Spinal cord (tissue), 9 donors: ENCODE measurements at regions not wholly inside any gene's neighbourhood (a gene's known extent, or its start where the extent isn't known, plus 50 kb on each side); places are given as distances from the start of the nearest gene placed in this dataset.

Experiments used
- DNase-seq, 6 donors: peaks; one replicate each; pipeline versions ENCODE4 v3.0.0 to v3.0.0-alpha.2; 2013 to 2015; ENCODE audit warnings: low spot score in 6 of 6, low read depth in 4 of 6
- H3K27ac ChIP-seq: one replicate; pipeline ENCODE4 v1.5.1; 2013; ENCODE audit warnings: low read depth, low read length, control low read depth
- H3K27me3 ChIP-seq: one replicate; pipeline ENCODE4 v1.6.1; 2013; ENCODE audit warnings: low read length; ENCODE audit not compliant: control insufficient read depth, insufficient read depth
- H3K36me3 ChIP-seq: one replicate; pipeline ENCODE4 v1.6.1; 2013; ENCODE audit warnings: low read length; ENCODE audit not compliant: control insufficient read depth, insufficient read depth
- H3K4me1 ChIP-seq: one replicate; pipeline ENCODE4 v1.6.1; 2013; ENCODE audit warnings: low read length; ENCODE audit not compliant: control insufficient read depth, insufficient read depth
- H3K4me3 ChIP-seq: one replicate; pipeline ENCODE4 v1.5.1; 2013; ENCODE audit warnings: low read depth, low read length, control low read depth
- H3K9me3 ChIP-seq: one replicate; pipeline ENCODE4 v1.6.1; 2013; ENCODE audit warnings: low read length; ENCODE audit not compliant: control insufficient read depth, insufficient read depth
- WGBS: methylation state at CpG from one replicate; pipeline ENCODE4 v1.1.5; 2013; ENCODE audit warnings: missing lambda C conversion rate; ENCODE audit not compliant: insufficient coverage; 5-methylcytosine and 5-hydroxymethylcytosine counted together
- donor health status: healthy.

GRCh38 chr12:84756961-84757360, 155.6 kb downstream of the SLC6A15 start:
- no peak for DNase-seq
- Histone ChIP-seq H3K4me1 (no peaks in the 10 kb centered on the region), H3K9me3 (no peaks in the 10 kb centered on the region), H3K27me3 (no peaks in the 10 kb centered on the region), H3K36me3 (no peaks in the 10 kb centered on the region), H3K4me3 (no peak overlapping the region), H3K27ac (no peak overlapping the region)

GRCh38 chr12:84745127-84745526, 167.5 kb downstream of the SLC6A15 start:
- Histone ChIP-seq H3K4me3 (no peak overlapping the region), H3K4me1 (no peaks in the 10 kb centered on the region), H3K36me3 (no peaks in the 10 kb centered on the region), H3K27ac (no peak overlapping the region), H3K9me3 (no peaks in the 10 kb centered on the region), H3K27me3 (no peaks in the 10 kb centered on the region)
- 100% methylated on average over 1 of the region's 3 CpGs for WGBS
- DNase-seq: no peak

- no peaks in the 10 kb centered on the region for H3K27me3 ChIP-seq
These were observed 170.9 kb downstream of the SLC6A15 start for GRCh38 chr12:84741692-84742091.

GRCh38 chr12:84741031-84741430, 171.6 kb downstream of the SLC6A15 start:
- Histone ChIP-seq H3K4me3 (no peak overlapping the region), H3K27ac (no peak overlapping the region), H3K9me3 (no peaks in the 10 kb centered on the region), H3K4me1 (no peaks in the 10 kb centered on the region), H3K27me3 (no peaks in the 10 kb centered on the region), H3K36me3 (no peaks in the 10 kb centered on the region)
- DNase-seq: peak in 1 of 6 donors; percentile 47
- no CpG with 5 or more reads among the region's 1 CpG for WGBS

More at GRCh38 chr12:84741692-84742091, 170.9 kb downstream of the SLC6A15 start:
- Histone ChIP-seq H3K4me3 (no peak overlapping the region), H3K9me3 (no peaks in the 10 kb centered on the region), H3K27ac (no peak overlapping the region), H3K4me1 (no peaks in the 10 kb centered on the region), H3K36me3 (no peaks in the 10 kb centered on the region)
- 33% methylated on average over 1 of the region's 3 CpGs for WGBS
- DNase-seq: peak in 1 of 6 donors; percentile 32

- DNase-seq: no peak
- Histone ChIP-seq H3K36me3 (no peaks in the 10 kb centered on the region), H3K4me1 (no peaks in the 10 kb centered on the region), H3K27ac (no peak overlapping the region), H3K9me3 (no peaks in the 10 kb centered on the region), H3K27me3 (no peaks in the 10 kb centered on the region), H3K4me3 (no peak overlapping the region)
- no CpG with 5 or more reads among the region's 3 CpGs for WGBS
These were observed 172.0 kb downstream of the SLC6A15 start for GRCh38 chr12:84740602-84741001.

GRCh38 chr12:84738481-84738972, 174.1 kb downstream of the SLC6A15 start:
- DNase-seq: peak in 2 of 6 donors; percentile 4 to 15
- no peaks in the 10 kb centered on the region for H3K36me3 ChIP-seq
- no peaks in the 10 kb centered on the region for H3K9me3 ChIP-seq
- WGBS: 86% methylated on average over 1 of the region's 2 CpGs
- H3K4me3 ChIP-seq: no peak overlapping the region
- H3K27me3 ChIP-seq: no peaks in the 10 kb centered on the region
- no peaks in the 10 kb centered on the region for H3K4me1 ChIP-seq
- no peak overlapping the region for H3K27ac ChIP-seq

GRCh38 chr12:84732828-84733340, 179.7 kb downstream of the SLC6A15 start:
- H3K27ac ChIP-seq: no peak overlapping the region
- H3K9me3 ChIP-seq: no peaks in the 10 kb centered on the region
- WGBS: no CpG with 5 or more reads among the region's 2 CpGs
- DNase-seq: no peak
- no peak overlapping the region for H3K4me3 ChIP-seq
- no peaks in the 10 kb centered on the region for H3K27me3 ChIP-seq
- H3K36me3 ChIP-seq: no peaks in the 10 kb centered on the region
- H3K4me1 ChIP-seq: no peaks in the 10 kb centered on the region

- H3K9me3 ChIP-seq: no peaks in the 10 kb centered on the region
- no peak overlapping the region for H3K27ac ChIP-seq
- H3K4me1 ChIP-seq: no peaks in the 10 kb centered on the region
- H3K4me3 ChIP-seq: no peak overlapping the region
- no peaks in the 10 kb centered on the region for H3K36me3 ChIP-seq
- H3K27me3 ChIP-seq: no peaks in the 10 kb centered on the region
- no peak for DNase-seq
- WGBS: no CpG with 5 or more reads among the region's 3 CpGs
These were observed 181.9 kb downstream of the SLC6A15 start for GRCh38 chr12:84730561-84731162.

GRCh38 chr12:84727961-84728360, 184.6 kb downstream of the SLC6A15 start:
- Histone ChIP-seq H3K27me3 (no peaks in the 10 kb centered on the region), H3K4me1 (no peaks in the 10 kb centered on the region), H3K4me3 (no peak overlapping the region), H3K36me3 (no peaks in the 10 kb centered on the region), H3K27ac (no peak overlapping the region), H3K9me3 (no peaks in the 10 kb centered on the region)
- WGBS: 56% methylated on average over 2 of the region's 3 CpGs
- DNase-seq: no peak

GRCh38 chr12:84726780-84727179, 185.8 kb downstream of the SLC6A15 start:
- no peaks in the 10 kb centered on the region for H3K27me3 ChIP-seq
- no peak overlapping the region for H3K27ac ChIP-seq
- no peaks in the 10 kb centered on the region for H3K36me3 ChIP-seq
- no peak overlapping the region for H3K4me3 ChIP-seq
- no CpG with 5 or more reads among the region's 2 CpGs for WGBS
- no peaks in the 10 kb centered on the region for H3K4me1 ChIP-seq
- DNase-seq: no peak
- H3K9me3 ChIP-seq: no peaks in the 10 kb centered on the region
